OCI-LY7 (cell line): ENCODE measurements at regions not wholly inside any gene's neighbourhood (a gene's known extent, or its start where the extent isn't known, plus 50 kb on each side); places are given as distances from the start of the nearest gene placed in this dataset.

Source experiments
- BruUV-seq: library from RNA; stranded (reverse); fragments of 400-500 nt; replicated peaks from 2 replicates; lab custom pipeline; 2021; lab: Mats Ljungman, UMichigan
- CTCF ChIA-PET: fragments of 300-600 bp; sonication (Branson Sonifier 250); formaldehyde crosslinking; loops from one replicate; lab custom pipeline; 2022; ENCODE audit warnings: antibody characterized with exemption; ENCODE audit not compliant: unreplicated experiment; lab: Charles Lee
- POLR2A ChIA-PET: fragments of 300-600 bp; sonication (Branson Sonifier 250); formaldehyde crosslinking; loops from one replicate; lab custom pipeline; 2022; ENCODE audit warnings: antibody characterized with exemption; lab: Charles Lee
- DNase-seq: peaks from one replicate; pipeline ENCODE4 v3.0.0-alpha.2; 2015; ENCODE audit warnings: low spot score
- H2AFZ ChIP-seq: fragments of 200-600 bp; sonication (generic), shearing (Covaris generic); 2 replicates; pipeline ENCODE4 v1.6.1; 2014; ENCODE audit warnings: mild to moderate bottlenecking, antibody characterized with exemption, low read length, moderate library complexity
- H3K27ac ChIP-seq: fragments of 200-600 bp; sonication (generic); 2 replicates; pipeline ENCODE4 v1.5.1; 2014; ENCODE audit warnings: mixed run types, low read depth, mild to moderate bottlenecking, moderate library complexity, low read length, inconsistent platforms; ENCODE audit not compliant: poor library complexity, severe bottlenecking
- H3K36me3 ChIP-seq: fragments of 200-600 bp; sonication (generic); 2 replicates; pipeline ENCODE4 v1.6.1; 2014; ENCODE audit warnings: mild to moderate bottlenecking, antibody characterized with exemption, low read length, moderate library complexity, mixed read lengths; ENCODE audit not compliant: insufficient read depth
- H3K4me1 ChIP-seq: fragments of 200-600 bp; sonication (generic); 2 replicates; pipeline ENCODE4 v1.5.1; 2014; ENCODE audit warnings: mild to moderate bottlenecking, low read length; ENCODE audit not compliant: insufficient read depth, poor library complexity, severe bottlenecking
- H3K4me2 ChIP-seq: fragments of 200-600 bp; sonication (generic); 2 replicates; pipeline ENCODE4 v1.6.1; 2014; ENCODE audit warnings: mild to moderate bottlenecking, low read length
- H3K4me3 ChIP-seq: fragments of 200-600 bp; sonication (generic); 2 replicates; pipeline ENCODE4 v1.5.1; 2014; ENCODE audit warnings: mild to moderate bottlenecking, low read depth, low read length; ENCODE audit not compliant: poor library complexity, severe bottlenecking
- H3K79me2 ChIP-seq: fragments of 200-600 bp; sonication (generic); 2 replicates; pipeline ENCODE4 v1.6.1; 2016; ENCODE audit warnings: low read depth, mild to moderate bottlenecking, low read length, moderate library complexity, mixed read lengths; ENCODE audit not compliant: insufficient read depth
- H3K9me2 ChIP-seq: fragments of 200-600 bp; sonication (generic); 2 replicates; pipeline ENCODE4 v1.6.1; 2016; ENCODE audit warnings: mild to moderate bottlenecking, low read length, mixed read lengths; ENCODE audit not compliant: insufficient read depth
- H3K9me3 ChIP-seq: fragments of 200-600 bp; sonication (generic); 2 replicates; pipeline ENCODE4 v1.6.1; 2014; ENCODE audit warnings: mild to moderate bottlenecking, mixed run types, low read length, mixed read lengths
- H4K20me1 ChIP-seq: fragments of 200-600 bp; sonication (generic); 2 replicates; pipeline ENCODE4 v1.6.1; 2014; ENCODE audit warnings: mild to moderate bottlenecking, antibody characterized with exemption, low read length, moderate library complexity, mixed read lengths; ENCODE audit not compliant: insufficient read depth
- CTCF ChIP-seq: fragments of 200-600 bp; sonication (generic); conservative IDR thresholded peaks from 2 replicates; pipeline ENCODE4 v1.5.1; 2014; ENCODE audit warnings: mild to moderate bottlenecking, antibody characterized with exemption, low read length, moderate library complexity, mixed read lengths
- EZH2phosphoT487 ChIP-seq: fragments of 200-600 bp; sonication (generic); IDR thresholded peaks from 2 replicates; pipeline ENCODE4 v1.6.1; 2018; ENCODE audit warnings: low read depth, borderline replicate concordance, mild to moderate bottlenecking, mixed run types, antibody characterized with exemption, low read length, moderate library complexity, mixed read lengths
- intact Hi-C: fragments of 100-400 bp; cut with micrococcal nuclease; formaldehyde crosslinking; loops from one replicate; pipeline ENCODE4 v1.10.0; 2022; ENCODE audit not compliant: unreplicated experiment

- TF ChIP-seq CTCF (no peak), EZH2phosphoT487 (no peak)
- Histone ChIP-seq H3K9me3 (no peaks in the 10 kb centered on the region; the same call in 1 of the 2 replicates), H3K27ac (no peak overlapping the region), H2AFZ (no peak overlapping the region), H3K36me3 (no peaks in the 10 kb centered on the region), H3K4me3 (no peak overlapping the region), H3K79me2 (no peaks in the 10 kb centered on the region), H3K4me2 (no peak overlapping the region), H3K4me1 (no peaks in the 10 kb centered on the region), H4K20me1 (no peaks in the 10 kb centered on the region), H3K9me2 (no peaks in the 10 kb centered on the region)
- ChIA-PET POLR2A (no interaction called here), CTCF (no interaction called here)
- intact Hi-C loops: no loop called here
- DNase-seq: no peak
- no TSS peak for BruUV-seq
These were observed 118.2 kb downstream of the SNRPN start for GRCh38 chr15:25072857-25073476.

- Histone ChIP-seq H2AFZ (no peak overlapping the region), H3K4me3 (no peak overlapping the region), H3K27ac (no peak overlapping the region), H3K36me3 (no peaks in the 10 kb centered on the region), H3K9me2 (no peaks in the 10 kb centered on the region), H3K4me1 (no peaks in the 10 kb centered on the region), H3K4me2 (no peak overlapping the region), H3K9me3 (no peaks in the 10 kb centered on the region), H4K20me1 (no peaks in the 10 kb centered on the region), H3K79me2 (no peaks in the 10 kb centered on the region)
- intact Hi-C loops: no loop called here
- no TSS peak for BruUV-seq
- ChIA-PET CTCF (no interaction called here), POLR2A (interaction anchor here (0.7 kb wide), 1 partner anchor 1526 kb away, joined by 3 read pairs; no protein-coding TSS in a partner anchor)
- no peak for TF ChIP-seq EZH2phosphoT487
- no peak for TF ChIP-seq CTCF
- DNase-seq: no peak
These were observed 132.3 kb downstream of the SNRPN start for GRCh38 chr15:25087137-25087536.

- BruUV-seq: no TSS peak
- CTCF ChIA-PET: no interaction called here
These were observed 133.5 kb downstream of the SNRPN start for GRCh38 chr15:25088261-25088790.

More at GRCh38 chr15:25088261-25088790, 133.5 kb downstream of the SNRPN start:
- Histone ChIP-seq H3K9me3 (no peaks in the 10 kb centered on the region), H3K4me3 (no peak overlapping the region), H3K4me1 (no peaks in the 10 kb centered on the region), H3K79me2 (no peaks in the 10 kb centered on the region), H3K9me2 (no peaks in the 10 kb centered on the region), H4K20me1 (no peaks in the 10 kb centered on the region), H3K27ac (no peak overlapping the region), H3K36me3 (no peaks in the 10 kb centered on the region), H2AFZ (no peak overlapping the region), H3K4me2 (no peak overlapping the region)
- POLR2A ChIA-PET: no interaction called here
- no peak for TF ChIP-seq EZH2phosphoT487
- TF ChIP-seq CTCF: no peak
- no peak for DNase-seq
- intact Hi-C loops: no loop called here
